OCI-LY7 (cell line): ENCODE measurements at regions not wholly inside any gene's neighbourhood (a gene's known extent, or its start where the extent isn't known, plus 50 kb on each side); places are given as distances from the start of the nearest gene placed in this dataset.

Experiments used
- BruUV-seq: library from RNA; stranded (reverse); fragments of 400-500 nt; replicated peaks from 2 replicates; lab custom pipeline; 2021; lab: Mats Ljungman, UMichigan
- CTCF ChIA-PET: fragments of 300-600 bp; sonication (Branson Sonifier 250); formaldehyde crosslinking; loops from one replicate; lab custom pipeline; 2022; ENCODE audit warnings: antibody characterized with exemption; ENCODE audit not compliant: unreplicated experiment; lab: Charles Lee
- POLR2A ChIA-PET: fragments of 300-600 bp; sonication (Branson Sonifier 250); formaldehyde crosslinking; loops from one replicate; lab custom pipeline; 2022; ENCODE audit warnings: antibody characterized with exemption; lab: Charles Lee
- DNase-seq: peaks from one replicate; pipeline ENCODE4 v3.0.0-alpha.2; 2015; ENCODE audit warnings: low spot score
- H2AFZ ChIP-seq: fragments of 200-600 bp; sonication (generic), shearing (Covaris generic); 2 replicates; pipeline ENCODE4 v1.6.1; 2014; ENCODE audit warnings: mild to moderate bottlenecking, antibody characterized with exemption, low read length, moderate library complexity
- H3K27ac ChIP-seq: fragments of 200-600 bp; sonication (generic); 2 replicates; pipeline ENCODE4 v1.5.1; 2014; ENCODE audit warnings: mixed run types, low read depth, mild to moderate bottlenecking, moderate library complexity, low read length, inconsistent platforms; ENCODE audit not compliant: poor library complexity, severe bottlenecking
- H3K36me3 ChIP-seq: fragments of 200-600 bp; sonication (generic); 2 replicates; pipeline ENCODE4 v1.6.1; 2014; ENCODE audit warnings: mild to moderate bottlenecking, antibody characterized with exemption, low read length, moderate library complexity, mixed read lengths; ENCODE audit not compliant: insufficient read depth
- H3K4me1 ChIP-seq: fragments of 200-600 bp; sonication (generic); 2 replicates; pipeline ENCODE4 v1.5.1; 2014; ENCODE audit warnings: mild to moderate bottlenecking, low read length; ENCODE audit not compliant: insufficient read depth, poor library complexity, severe bottlenecking
- H3K4me2 ChIP-seq: fragments of 200-600 bp; sonication (generic); 2 replicates; pipeline ENCODE4 v1.6.1; 2014; ENCODE audit warnings: mild to moderate bottlenecking, low read length
- H3K4me3 ChIP-seq: fragments of 200-600 bp; sonication (generic); 2 replicates; pipeline ENCODE4 v1.5.1; 2014; ENCODE audit warnings: mild to moderate bottlenecking, low read depth, low read length; ENCODE audit not compliant: poor library complexity, severe bottlenecking
- H3K79me2 ChIP-seq: fragments of 200-600 bp; sonication (generic); 2 replicates; pipeline ENCODE4 v1.6.1; 2016; ENCODE audit warnings: low read depth, mild to moderate bottlenecking, low read length, moderate library complexity, mixed read lengths; ENCODE audit not compliant: insufficient read depth
- H3K9me2 ChIP-seq: fragments of 200-600 bp; sonication (generic); 2 replicates; pipeline ENCODE4 v1.6.1; 2016; ENCODE audit warnings: mild to moderate bottlenecking, low read length, mixed read lengths; ENCODE audit not compliant: insufficient read depth
- H3K9me3 ChIP-seq: fragments of 200-600 bp; sonication (generic); 2 replicates; pipeline ENCODE4 v1.6.1; 2014; ENCODE audit warnings: mild to moderate bottlenecking, mixed run types, low read length, mixed read lengths
- H4K20me1 ChIP-seq: fragments of 200-600 bp; sonication (generic); 2 replicates; pipeline ENCODE4 v1.6.1; 2014; ENCODE audit warnings: mild to moderate bottlenecking, antibody characterized with exemption, low read length, moderate library complexity, mixed read lengths; ENCODE audit not compliant: insufficient read depth
- CTCF ChIP-seq: fragments of 200-600 bp; sonication (generic); conservative IDR thresholded peaks from 2 replicates; pipeline ENCODE4 v1.5.1; 2014; ENCODE audit warnings: mild to moderate bottlenecking, antibody characterized with exemption, low read length, moderate library complexity, mixed read lengths
- EZH2phosphoT487 ChIP-seq: fragments of 200-600 bp; sonication (generic); IDR thresholded peaks from 2 replicates; pipeline ENCODE4 v1.6.1; 2018; ENCODE audit warnings: low read depth, borderline replicate concordance, mild to moderate bottlenecking, mixed run types, antibody characterized with exemption, low read length, moderate library complexity, mixed read lengths
- intact Hi-C: fragments of 100-400 bp; cut with micrococcal nuclease; formaldehyde crosslinking; loops from one replicate; pipeline ENCODE4 v1.10.0; 2022; ENCODE audit not compliant: unreplicated experiment

GRCh38 chr5:72615061-72615460 lies 107.9 kb upstream of the ZNF366 start:
- Histone ChIP-seq H2AFZ (no peak overlapping the region), H4K20me1 (no peaks in the 10 kb centered on the region), H3K9me3 (no peaks in the 10 kb centered on the region), H3K36me3 (no peaks in the 10 kb centered on the region), H3K9me2 (no peaks in the 10 kb centered on the region), H3K79me2 (no peaks in the 10 kb centered on the region), H3K4me3 (no peak overlapping the region), H3K4me2 (no peak overlapping the region), H3K27ac (no peak overlapping the region), H3K4me1 (no peaks in the 10 kb centered on the region)
- no peak for TF ChIP-seq EZH2phosphoT487
- no peak for TF ChIP-seq CTCF
- DNase-seq = no peak
- CTCF ChIA-PET = no interaction called here
- BruUV-seq = no TSS peak
- intact Hi-C loops = no loop called here
- POLR2A ChIA-PET = no interaction called here

- Histone ChIP-seq H4K20me1 (no peaks in the 10 kb centered on the region), H3K4me2 (no peak overlapping the region), H3K79me2 (no peaks in the 10 kb centered on the region), H3K36me3 (no peaks in the 10 kb centered on the region), H3K27ac (no peak overlapping the region), H3K4me1 (no peaks in the 10 kb centered on the region), H3K9me2 (no peaks in the 10 kb centered on the region), H3K4me3 (no peak overlapping the region), H3K9me3 (no peaks in the 10 kb centered on the region), H2AFZ (no peak overlapping the region)
- intact Hi-C loops = no loop called here
- ChIA-PET CTCF (no interaction called here), POLR2A (no interaction called here)
- no peak for TF ChIP-seq CTCF
- TF ChIP-seq EZH2phosphoT487 = no peak
- DNase-seq = no peak
- no TSS peak for BruUV-seq
Observed at GRCh38 chr5:72613515-72613914, 106.3 kb upstream of the ZNF366 start.

- H2AFZ ChIP-seq = no peak overlapping the region
- TF ChIP-seq CTCF (no peak), EZH2phosphoT487 (no peak)
- no peaks in the 10 kb centered on the region for H3K9me3 ChIP-seq
- H3K4me3 ChIP-seq = no peak overlapping the region
- POLR2A ChIA-PET = interaction anchor here (1.5 kb wide), 1 partner anchor 11 kb away, joined by 4 read pairs; no protein-coding TSS in a partner anchor
- no peaks in the 10 kb centered on the region for H3K4me1 ChIP-seq
- H3K27ac ChIP-seq = no peak overlapping the region
- H3K36me3 ChIP-seq = no peaks in the 10 kb centered on the region
- intact Hi-C loops = no loop called here
- DNase-seq = no peak
- H4K20me1 ChIP-seq = no peaks in the 10 kb centered on the region
- no peaks in the 10 kb centered on the region for H3K79me2 ChIP-seq
- no peaks in the 10 kb centered on the region for H3K9me2 ChIP-seq
- CTCF ChIA-PET = no interaction called here
- no peak overlapping the region for H3K4me2 ChIP-seq
- BruUV-seq = no TSS peak
Observed at GRCh38 chr5:72612810-72613209, 105.6 kb upstream of the ZNF366 start.
